ENCODE measurements at regions not wholly inside any gene's neighbourhood (a gene's known extent, or its start where the extent isn't known, plus 50 kb on each side); places are given as distances from the start of the nearest gene placed in this dataset.

DNA sequence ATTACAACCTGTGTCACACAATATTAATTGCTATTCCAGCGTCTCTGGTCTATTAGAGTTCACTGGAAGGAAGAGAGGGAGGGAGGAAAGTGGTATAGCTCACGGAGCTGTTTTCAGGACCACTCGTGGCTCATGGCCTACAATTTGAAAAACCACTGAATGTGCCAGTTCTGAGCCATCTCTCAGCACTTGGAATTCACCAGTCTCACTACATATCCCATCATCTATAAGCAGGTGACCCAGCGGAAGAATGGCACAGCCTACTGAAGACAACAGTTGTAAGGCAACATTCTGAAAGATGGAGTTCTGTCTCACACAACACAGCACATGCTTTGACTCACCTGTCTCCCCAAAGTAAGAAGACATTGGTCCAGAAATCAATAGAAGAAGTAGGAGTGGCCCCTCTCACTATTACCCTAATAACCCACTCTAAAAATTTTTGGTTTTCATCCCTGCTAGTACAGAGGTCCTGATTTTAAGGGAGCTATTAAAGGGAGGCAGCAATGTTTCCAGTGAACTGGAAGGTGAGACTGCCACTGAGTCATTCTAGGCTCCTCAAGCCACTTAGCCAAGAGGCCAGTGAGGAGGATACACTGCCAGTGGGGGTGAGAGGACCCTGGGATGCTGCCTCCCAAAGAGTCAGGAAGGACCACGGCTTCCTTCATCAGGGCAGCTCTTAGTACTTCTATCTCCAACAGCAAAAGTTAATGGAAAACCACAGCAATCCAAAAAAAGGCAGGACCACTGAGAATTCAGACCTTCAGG lies 50.0 kb upstream of the DOCK9 start:
- H3K9ac ChIP-seq (ENCODE audit: low read length), result no peak overlapping the region
- no peaks in the 10 kb centered on the region for H3K27me3 ChIP-seq (ENCODE audit: control insufficient read depth in 1 of 2, insufficient read depth in 2 of 2, low read length in 2 of 2)
- H3K4me3 ChIP-seq (ENCODE audit: low read depth in 1 of 2, low read length in 2 of 2), result no peak overlapping the region
- H3K36me3 ChIP-seq (ENCODE audit: insufficient read depth, low read length), result no peaks in the 10 kb centered on the region
- no peak overlapping the region for H3K27ac ChIP-seq (ENCODE audit: low read depth, low read length)
- H3K9me3 ChIP-seq (ENCODE audit: low read length), result no peaks in the 10 kb centered on the region
- peaks cover 37% of the 10 kb centered on the region for H3K4me1 ChIP-seq (ENCODE audit: insufficient read depth, low read length)

DNA sequence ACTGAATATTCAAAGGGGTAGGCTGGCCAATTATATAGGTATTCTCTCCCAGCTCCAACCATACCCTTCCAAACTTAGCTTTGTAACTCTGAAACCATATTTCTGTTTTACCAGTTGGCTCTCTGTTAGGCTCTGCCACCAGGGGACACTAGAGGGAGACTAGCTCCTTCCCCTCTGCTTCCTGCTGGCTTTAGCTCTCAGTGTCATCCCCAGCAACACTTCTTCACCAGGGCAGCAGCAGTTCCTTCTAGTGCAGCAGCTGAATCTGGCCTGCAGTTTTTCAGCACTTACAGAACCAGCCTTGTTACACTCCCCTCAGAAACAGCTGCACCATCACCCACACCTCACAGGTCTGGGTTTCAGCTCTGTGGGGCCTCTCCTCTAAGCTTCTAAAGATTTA lies 51.0 kb upstream of the DOCK9 start:
- Histone ChIP-seq H3K27ac (ENCODE audit: low read depth, low read length) (no peak overlapping the region), H3K9ac (ENCODE audit: low read length) (no peak overlapping the region), H3K4me1 (ENCODE audit: insufficient read depth, low read length) (peaks cover 34% of the 10 kb centered on the region), H3K9me3 (ENCODE audit: low read length) (no peaks in the 10 kb centered on the region), H3K4me3 (ENCODE audit: low read depth in 1 of 2, low read length in 2 of 2) (no peak overlapping the region), H3K36me3 (ENCODE audit: insufficient read depth, low read length) (no peaks in the 10 kb centered on the region), H3K27me3 (ENCODE audit: control insufficient read depth in 1 of 2, insufficient read depth in 2 of 2, low read length in 2 of 2) (no peaks in the 10 kb centered on the region)

DNA sequence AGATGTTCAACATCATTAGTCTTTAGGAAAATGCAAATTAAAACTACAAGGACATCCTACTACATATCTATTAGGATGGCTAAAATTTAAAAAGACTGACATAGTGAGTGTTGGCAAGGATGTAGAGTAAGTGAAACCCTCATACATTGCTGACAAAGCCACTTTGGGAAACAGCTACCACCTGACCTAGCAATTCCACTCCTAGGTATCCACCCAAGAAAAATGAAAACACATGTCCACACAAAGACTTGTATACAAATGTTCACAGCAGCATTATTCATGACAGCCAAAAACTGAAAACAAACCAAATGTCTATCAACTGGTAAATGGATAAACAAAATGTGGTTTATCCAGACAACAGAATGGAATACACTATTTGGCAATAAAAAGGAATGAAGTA lies 51.7 kb upstream of the DOCK9 start:
- Histone ChIP-seq H3K27ac (ENCODE audit: low read depth, low read length) (no peak overlapping the region), H3K9me3 (ENCODE audit: low read length) (no peaks in the 10 kb centered on the region), H3K36me3 (ENCODE audit: insufficient read depth, low read length) (no peaks in the 10 kb centered on the region), H3K27me3 (ENCODE audit: control insufficient read depth in 1 of 2, insufficient read depth in 2 of 2, low read length in 2 of 2) (no peaks in the 10 kb centered on the region), H3K9ac (ENCODE audit: low read length) (no peak overlapping the region), H3K4me3 (ENCODE audit: low read depth in 1 of 2, low read length in 2 of 2) (no peak overlapping the region), H3K4me1 (ENCODE audit: insufficient read depth, low read length) (peaks cover 29% of the 10 kb centered on the region)

DNA sequence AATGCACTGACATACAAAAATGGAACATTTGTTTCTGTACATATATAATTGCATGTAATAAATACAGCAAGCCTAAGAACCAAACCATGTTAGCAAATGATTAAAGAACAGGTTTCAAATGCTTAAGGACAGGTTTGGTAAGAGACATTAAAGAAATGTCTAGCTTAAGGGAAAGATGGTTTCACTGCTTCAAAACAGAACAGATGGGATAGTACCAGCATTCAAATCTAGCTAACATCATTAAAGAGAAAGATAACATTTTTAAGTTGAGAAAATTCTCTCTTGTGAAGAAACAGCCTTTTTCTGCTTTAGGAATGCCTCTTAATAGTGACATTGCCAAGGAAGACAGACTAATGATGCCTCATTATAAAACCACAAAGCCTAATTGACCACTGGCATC lies 52.5 kb upstream of the DOCK9 start:
- Histone ChIP-seq H3K9me3 (ENCODE audit: low read length) (no peaks in the 10 kb centered on the region), H3K27ac (ENCODE audit: low read depth, low read length) (no peak overlapping the region), H3K27me3 (ENCODE audit: control insufficient read depth in 1 of 2, insufficient read depth in 2 of 2, low read length in 2 of 2) (no peaks in the 10 kb centered on the region), H3K4me1 (ENCODE audit: insufficient read depth, low read length) (peaks cover 29% of the 10 kb centered on the region), H3K9ac (ENCODE audit: low read length) (no peak overlapping the region), H3K36me3 (ENCODE audit: insufficient read depth, low read length) (no peaks in the 10 kb centered on the region), H3K4me3 (ENCODE audit: low read depth in 1 of 2, low read length in 2 of 2) (no peak overlapping the region)

DNA sequence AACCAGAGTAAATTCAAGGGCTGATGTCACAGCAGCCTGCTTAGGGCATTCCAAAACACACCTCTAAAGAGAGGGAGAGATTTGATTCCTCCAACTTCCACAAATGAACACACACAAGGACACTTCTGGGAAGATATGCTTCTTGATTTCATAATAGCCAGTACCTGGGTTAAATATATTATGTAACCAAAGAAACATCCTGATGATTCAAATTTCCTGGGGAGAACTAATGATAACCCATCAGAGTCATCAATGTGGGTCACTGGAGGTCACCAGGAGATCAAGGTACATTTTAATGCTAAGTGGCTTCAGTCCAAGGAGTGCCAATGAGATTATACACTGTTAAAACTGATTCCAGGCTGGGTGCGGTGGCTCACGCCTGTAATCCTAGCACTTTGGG lies 54.0 kb upstream of the DOCK9 start:
- Histone ChIP-seq H3K36me3 (ENCODE audit: insufficient read depth, low read length) (no peaks in the 10 kb centered on the region), H3K9me3 (ENCODE audit: low read length) (no peaks in the 10 kb centered on the region), H3K9ac (ENCODE audit: low read length) (no peak overlapping the region), H3K4me1 (ENCODE audit: insufficient read depth, low read length) (peaks cover 29% of the 10 kb centered on the region), H3K4me3 (ENCODE audit: low read depth in 1 of 2, low read length in 2 of 2) (no peak overlapping the region), H3K27ac (ENCODE audit: low read depth, low read length) (no peak overlapping the region), H3K27me3 (ENCODE audit: control insufficient read depth in 1 of 2, insufficient read depth in 2 of 2, low read length in 2 of 2) (no peaks in the 10 kb centered on the region)

DNA sequence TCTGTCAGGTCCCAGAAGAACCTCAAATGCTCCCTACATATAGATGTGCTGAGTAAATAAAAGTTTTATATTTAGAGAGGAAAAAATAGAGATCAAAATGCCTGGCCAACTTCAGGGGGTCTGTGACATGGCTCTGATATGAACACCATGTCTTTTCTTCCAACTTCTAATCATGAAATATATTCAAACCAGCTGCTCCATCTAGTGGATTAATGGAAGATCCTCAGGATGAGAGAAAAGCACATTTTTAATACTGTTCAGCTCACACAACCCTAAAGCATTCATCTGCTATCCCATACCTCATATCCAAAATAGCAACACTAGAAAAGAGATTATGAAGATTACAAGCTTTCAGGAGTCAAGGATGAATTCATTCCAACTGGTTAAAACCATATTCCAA lies 56.0 kb upstream of the DOCK9 start:
- Histone ChIP-seq H3K36me3 (ENCODE audit: insufficient read depth, low read length) (no peaks in the 10 kb centered on the region), H3K4me3 (ENCODE audit: low read depth in 1 of 2, low read length in 2 of 2) (no peak overlapping the region), H3K9ac (ENCODE audit: low read length) (no peak overlapping the region), H3K4me1 (ENCODE audit: insufficient read depth, low read length) (peaks cover 32% of the 10 kb centered on the region), H3K27me3 (ENCODE audit: control insufficient read depth in 1 of 2, insufficient read depth in 2 of 2, low read length in 2 of 2) (no peaks in the 10 kb centered on the region), H3K9me3 (ENCODE audit: low read length) (no peaks in the 10 kb centered on the region), H3K27ac (ENCODE audit: low read depth, low read length) (no peak overlapping the region)

DNA sequence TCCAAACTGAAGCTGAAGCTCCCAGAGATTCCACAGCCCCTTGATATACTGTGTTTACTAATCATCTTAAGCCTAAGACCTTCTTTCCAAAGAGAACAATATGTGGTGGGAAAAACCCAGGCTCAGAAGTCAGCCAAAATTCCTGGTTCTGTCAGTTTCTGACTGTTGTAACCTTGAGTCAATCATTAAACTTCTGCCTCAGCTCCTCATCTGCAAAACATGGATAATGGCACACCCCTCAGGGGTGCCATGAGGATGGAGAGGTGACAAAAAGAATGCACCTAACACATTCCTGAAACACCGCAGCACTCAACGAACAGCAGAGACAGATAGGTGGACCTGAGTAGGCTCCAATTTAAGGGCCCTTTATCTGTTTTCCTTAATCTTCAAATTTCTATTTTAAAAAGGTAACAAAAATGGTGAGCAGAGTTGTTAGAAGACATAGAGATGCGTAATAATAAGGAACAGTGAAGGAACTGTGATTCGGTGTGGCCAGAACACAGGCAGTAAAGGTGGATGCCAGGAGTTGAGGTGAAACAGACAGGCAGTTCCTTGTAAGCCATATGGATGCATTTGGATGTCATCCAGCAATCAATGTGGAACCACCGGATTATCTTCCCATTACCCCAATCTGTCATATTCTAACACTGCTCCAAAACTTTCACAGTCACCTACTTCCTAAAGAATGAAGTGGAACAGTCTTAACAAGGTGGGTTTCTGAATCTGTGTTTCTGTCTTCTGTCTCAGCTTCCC lies 56.6 kb upstream of the DOCK9 start:
- Histone ChIP-seq H3K27ac (ENCODE audit: low read depth, low read length) (no peak overlapping the region), H3K9ac (ENCODE audit: low read length) (no peak overlapping the region), H3K27me3 (ENCODE audit: control insufficient read depth in 1 of 2, insufficient read depth in 2 of 2, low read length in 2 of 2) (no peaks in the 10 kb centered on the region), H3K4me1 (ENCODE audit: insufficient read depth, low read length) (peaks cover 36% of the 10 kb centered on the region), H3K4me3 (ENCODE audit: low read depth in 1 of 2, low read length in 2 of 2) (no peak overlapping the region), H3K9me3 (ENCODE audit: low read length) (no peaks in the 10 kb centered on the region), H3K36me3 (ENCODE audit: insufficient read depth, low read length) (no peaks in the 10 kb centered on the region)

DNA sequence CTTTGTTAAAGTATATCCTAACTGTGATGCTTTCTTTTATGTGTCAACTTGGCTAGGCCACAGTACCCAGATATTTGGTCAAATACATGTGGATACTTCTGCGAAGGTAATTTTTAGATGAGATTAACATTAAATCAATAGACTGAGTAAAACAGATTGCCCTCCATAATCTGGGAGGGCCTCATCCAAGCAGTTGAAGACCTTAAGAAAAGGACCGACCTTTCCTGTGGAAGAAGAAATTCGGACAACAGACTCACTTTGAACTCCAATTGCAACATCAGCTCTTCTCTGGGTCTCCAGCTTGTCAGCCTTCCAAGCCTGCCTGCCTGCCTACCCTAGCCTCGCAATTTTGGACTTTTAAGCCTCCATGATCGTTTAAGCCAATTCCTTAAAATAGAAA lies 57.9 kb upstream of the DOCK9 start:
- H3K4me3 ChIP-seq (ENCODE audit: low read depth in 1 of 2, low read length in 2 of 2), result no peak overlapping the region
- no peak overlapping the region for H3K27ac ChIP-seq (ENCODE audit: low read depth, low read length)
- peaks cover 30% of the 10 kb centered on the region for H3K4me1 ChIP-seq (ENCODE audit: insufficient read depth, low read length)
- no peaks in the 10 kb centered on the region for H3K9me3 ChIP-seq (ENCODE audit: low read length)
- no peak overlapping the region for H3K9ac ChIP-seq (ENCODE audit: low read length)
- H3K27me3 ChIP-seq (ENCODE audit: control insufficient read depth in 1 of 2, insufficient read depth in 2 of 2, low read length in 2 of 2), result no peaks in the 10 kb centered on the region
- H3K36me3 ChIP-seq (ENCODE audit: insufficient read depth, low read length), result no peaks in the 10 kb centered on the region

DNA sequence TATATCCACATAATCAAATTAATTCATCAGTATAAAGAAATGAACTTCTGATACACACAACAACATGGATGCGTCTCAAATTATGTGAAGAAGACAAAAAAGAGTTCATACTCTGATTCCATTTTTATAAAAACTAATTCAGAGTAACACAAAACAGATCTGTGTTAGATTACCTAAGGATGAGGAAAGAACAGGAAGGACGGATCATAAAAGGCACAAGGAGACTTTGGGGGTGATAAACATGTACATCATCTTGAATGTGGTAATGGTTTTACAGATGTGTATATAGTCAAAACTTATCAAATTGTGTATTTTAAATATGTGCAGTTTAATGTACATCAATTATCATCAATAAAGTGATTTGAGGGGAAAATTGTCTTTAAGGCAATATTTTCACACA lies 59.9 kb upstream of the DOCK9 start:
- Histone ChIP-seq H3K4me1 (ENCODE audit: insufficient read depth, low read length) (peaks cover 37% of the 10 kb centered on the region), H3K4me3 (ENCODE audit: low read depth in 1 of 2, low read length in 2 of 2) (no peak overlapping the region), H3K27me3 (ENCODE audit: control insufficient read depth in 1 of 2, insufficient read depth in 2 of 2, low read length in 2 of 2) (no peaks in the 10 kb centered on the region), H3K36me3 (ENCODE audit: insufficient read depth, low read length) (no peaks in the 10 kb centered on the region), H3K27ac (ENCODE audit: low read depth, low read length) (no peak overlapping the region), H3K9me3 (ENCODE audit: low read length) (no peaks in the 10 kb centered on the region), H3K9ac (ENCODE audit: low read length) (no peak overlapping the region)

DNA sequence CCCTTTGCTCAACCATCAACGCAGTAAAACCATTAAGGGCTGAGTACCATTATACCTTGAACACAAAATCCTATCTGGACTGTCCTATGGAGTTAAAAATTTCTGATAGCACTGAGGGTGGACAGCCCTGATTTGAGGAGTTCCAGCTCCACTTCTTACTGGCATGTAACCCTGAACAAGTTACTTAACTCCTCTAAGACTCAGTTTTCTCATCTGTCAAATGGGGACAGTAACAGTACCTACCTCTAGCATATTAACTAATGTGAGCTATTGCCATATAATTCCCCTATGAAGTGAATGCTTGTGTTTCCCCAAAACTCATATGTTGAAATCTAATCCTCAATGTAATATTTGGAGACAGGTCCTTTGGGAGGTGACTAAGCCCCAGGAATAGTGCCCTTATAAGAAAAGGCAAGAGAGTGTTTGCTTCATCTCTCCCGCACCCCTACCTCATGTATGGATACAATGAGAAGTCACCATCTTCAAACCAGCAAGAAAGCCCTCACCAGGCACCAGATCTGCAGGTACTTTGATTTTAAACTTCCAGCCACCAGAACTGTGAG lies 61.9 kb upstream of the DOCK9 start:
- Histone ChIP-seq H3K4me1 (ENCODE audit: insufficient read depth, low read length) (peaks cover 45% of the 10 kb centered on the region), H3K4me3 (ENCODE audit: low read depth in 1 of 2, low read length in 2 of 2) (no peak overlapping the region), H3K27ac (ENCODE audit: low read depth, low read length) (no peak overlapping the region), H3K9me3 (ENCODE audit: low read length) (no peaks in the 10 kb centered on the region), H3K9ac (ENCODE audit: low read length) (no peak overlapping the region), H3K27me3 (ENCODE audit: control insufficient read depth in 1 of 2, insufficient read depth in 2 of 2, low read length in 2 of 2) (no peaks in the 10 kb centered on the region), H3K36me3 (ENCODE audit: insufficient read depth, low read length) (no peaks in the 10 kb centered on the region)

DNA sequence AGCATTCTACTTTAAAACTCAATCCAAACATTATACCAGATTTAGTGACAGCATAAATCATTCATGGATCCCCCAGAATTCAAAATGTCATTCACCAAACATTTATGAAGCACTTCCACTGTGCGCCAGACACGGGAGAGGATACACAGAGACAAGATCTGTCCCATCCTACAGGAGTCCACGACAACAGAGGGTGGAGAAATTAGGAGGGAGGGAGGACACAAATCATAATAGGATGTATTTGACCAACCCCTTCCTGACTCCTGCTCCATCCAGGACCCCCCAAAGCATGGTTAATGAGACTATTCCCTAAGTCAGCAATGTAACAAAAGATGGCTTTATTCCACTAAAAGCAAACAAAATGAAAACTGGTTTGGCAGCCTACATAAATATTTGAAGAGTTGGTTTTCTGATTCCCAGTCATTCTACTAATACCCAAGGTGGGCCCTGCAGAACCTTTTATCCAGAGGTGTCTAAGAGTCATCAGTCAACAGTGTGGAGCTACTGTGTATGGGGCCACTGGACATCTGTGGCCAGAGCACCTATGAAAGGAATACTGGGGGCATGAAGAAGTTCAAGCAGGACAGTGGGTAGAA lies 62.8 kb upstream of the DOCK9 start:
- Histone ChIP-seq H3K9ac (ENCODE audit: low read length) (no peak overlapping the region), H3K27ac (ENCODE audit: low read depth, low read length) (no peak overlapping the region), H3K27me3 (ENCODE audit: control insufficient read depth in 1 of 2, insufficient read depth in 2 of 2, low read length in 2 of 2) (no peaks in the 10 kb centered on the region), H3K4me1 (ENCODE audit: insufficient read depth, low read length) (peaks cover 51% of the 10 kb centered on the region), H3K4me3 (ENCODE audit: low read depth in 1 of 2, low read length in 2 of 2) (no peak overlapping the region), H3K36me3 (ENCODE audit: insufficient read depth, low read length) (no peaks in the 10 kb centered on the region), H3K9me3 (ENCODE audit: low read length) (no peaks in the 10 kb centered on the region)

Data from muscle layer of colon (tissue), 2 donors.